ENCODE measurements at regions not wholly inside any gene's neighbourhood (a gene's known extent, or its start where the extent isn't known, plus 50 kb on each side); places are given as distances from the start of the nearest gene placed in this dataset.
"Not testable (repeated sequence)": the region's sequence is repeated elsewhere in the genome, so short reads cannot be mapped to it uniquely, and the experiment has no call there.

DNA sequence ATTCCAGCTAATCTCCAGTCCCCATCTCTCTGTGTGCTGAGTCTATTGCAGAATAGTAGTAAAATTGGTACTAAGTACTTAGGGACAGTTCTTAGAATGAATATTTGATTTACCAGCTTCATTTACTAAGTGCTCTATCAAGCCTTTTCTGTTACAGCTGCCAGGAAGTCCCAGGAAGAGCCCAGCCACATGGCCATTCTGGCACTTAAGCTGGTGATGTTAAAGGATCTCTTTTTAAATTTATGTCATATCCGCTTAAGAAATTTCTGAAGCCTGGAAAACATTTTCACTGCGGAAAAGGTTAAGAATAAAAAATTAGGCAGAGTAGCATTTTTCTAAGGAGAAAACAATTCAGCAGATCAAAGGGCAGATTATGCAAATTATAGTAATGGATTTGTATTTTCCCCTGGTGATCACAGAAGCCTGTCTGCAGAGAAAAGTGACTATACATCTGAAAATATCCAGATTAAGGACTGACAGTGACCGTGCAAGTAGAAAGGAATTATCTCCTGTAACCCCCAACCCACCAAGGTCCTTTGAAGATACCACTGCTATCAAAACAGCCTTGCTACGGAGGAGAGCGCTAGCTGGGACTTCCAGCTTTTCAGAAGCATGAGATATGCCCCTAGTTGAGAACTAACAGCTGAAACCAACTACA is 260.8 kb downstream of the SH3BP4 start:
- DNase-seq (ENCODE audit: low read depth in 2 of 3, low spot score in 2 of 3) = no peak

DNA sequence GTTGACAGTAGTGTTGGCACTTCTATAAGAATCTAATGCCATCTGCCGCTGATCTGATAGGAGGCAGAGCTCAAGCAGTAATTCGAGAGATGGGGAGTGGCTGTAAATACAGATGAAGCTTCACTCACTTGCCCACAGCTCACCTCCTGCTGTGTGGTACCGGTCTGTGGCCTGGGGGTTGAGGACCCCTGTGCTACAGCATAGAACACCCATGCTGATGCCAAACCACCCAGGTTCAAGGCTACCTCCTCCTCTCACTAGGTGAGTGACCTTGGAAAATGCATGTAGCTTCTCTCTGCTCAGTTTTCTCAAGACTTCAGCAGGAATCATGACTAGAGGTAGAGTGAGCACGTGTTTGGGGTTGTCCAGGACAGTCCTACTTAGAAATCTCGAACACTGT is 263.4 kb downstream of the SH3BP4 start:
- no peak for DNase-seq (ENCODE audit: low read depth in 2 of 3, low spot score in 2 of 3)

DNA sequence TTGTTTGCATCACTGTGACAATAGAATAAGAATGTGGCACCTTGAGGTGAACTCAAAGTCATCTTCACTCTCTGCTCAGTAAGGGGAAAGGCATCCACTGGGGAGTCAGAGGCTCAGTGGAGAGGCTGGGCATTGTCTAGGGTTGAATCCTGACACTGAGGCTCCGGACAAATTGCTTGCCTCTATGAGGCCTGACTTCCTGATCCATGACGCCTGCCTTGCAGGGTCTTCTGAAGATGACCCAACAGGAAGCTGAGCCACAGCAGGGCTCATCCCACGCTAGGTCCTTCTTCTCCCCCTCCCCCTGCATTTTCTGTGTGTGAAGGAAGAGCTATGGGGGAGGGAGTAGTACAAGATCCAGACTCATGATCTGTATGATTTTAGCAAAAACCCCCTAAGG is 265.1 kb downstream of the SH3BP4 start:
- DNase-seq (ENCODE audit: low read depth in 2 of 3, low spot score in 2 of 3) = no peak

DNA sequence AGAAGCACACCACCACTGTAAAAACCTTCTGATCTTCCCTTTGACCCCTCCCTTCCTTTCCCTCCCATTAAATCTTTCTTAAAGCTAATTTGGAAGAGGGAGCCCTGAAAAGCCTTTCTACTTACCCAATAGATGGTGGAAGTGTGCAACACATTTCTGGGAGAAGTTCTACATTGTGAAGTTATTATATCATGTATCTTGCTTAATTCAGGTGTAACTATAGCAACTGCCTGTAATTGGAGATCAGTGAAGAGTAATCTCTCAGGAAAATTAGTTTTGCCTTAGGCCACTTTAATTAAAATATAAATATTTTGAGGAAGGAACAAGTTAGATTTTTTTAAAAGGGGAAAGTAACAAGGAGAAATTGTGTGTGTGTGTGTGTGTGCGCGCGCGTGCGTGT is 266.0 kb downstream of the SH3BP4 start:
- no peak for DNase-seq (ENCODE audit: low read depth in 2 of 3, low spot score in 2 of 3)

DNA sequence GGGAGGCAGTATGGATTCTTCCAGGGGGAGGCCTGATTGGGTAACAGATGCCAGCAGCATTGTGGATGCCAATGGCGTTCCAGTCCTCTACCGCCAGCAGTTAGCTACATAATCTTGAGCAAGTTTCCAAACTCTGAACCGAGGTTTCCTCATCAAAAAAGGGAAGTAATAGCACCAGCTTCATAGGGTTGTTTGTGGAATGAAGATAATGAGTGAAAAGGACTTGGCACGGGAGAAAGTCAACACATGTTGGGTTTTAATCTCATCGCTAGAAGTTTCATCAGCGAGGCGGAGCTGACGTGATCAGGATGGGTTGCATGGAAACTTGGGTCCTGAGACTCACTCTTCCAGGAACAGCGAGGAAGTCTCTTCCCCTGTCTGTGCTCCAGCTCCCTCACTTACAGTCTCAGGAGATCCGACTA is 266.7 kb downstream of the SH3BP4 start:
- DNase-seq (ENCODE audit: low read depth in 2 of 3, low spot score in 2 of 3) = peak in 1 of 3 donors; percentile 2

DNA sequence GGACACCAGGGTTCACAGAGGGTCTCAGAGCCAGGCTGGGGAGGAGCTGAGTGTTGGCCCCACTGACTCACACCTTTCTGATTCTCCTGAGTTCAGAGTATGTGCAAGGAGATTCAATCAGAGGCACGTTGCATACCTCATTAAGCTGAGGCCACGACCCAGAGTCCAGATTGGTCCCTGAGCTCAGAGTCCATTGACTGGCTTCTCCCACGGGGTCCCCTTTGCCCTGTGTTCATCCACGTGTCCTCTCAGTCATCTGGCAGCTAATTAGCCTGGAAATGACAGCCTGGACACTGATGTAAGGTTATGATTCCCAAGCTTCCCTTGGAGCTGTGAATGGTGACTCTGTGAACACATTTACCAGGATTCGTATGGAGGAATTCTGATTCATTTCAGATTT is 267.2 kb downstream of the SH3BP4 start:
- no peak for DNase-seq (ENCODE audit: low read depth in 2 of 3, low spot score in 2 of 3)

DNA sequence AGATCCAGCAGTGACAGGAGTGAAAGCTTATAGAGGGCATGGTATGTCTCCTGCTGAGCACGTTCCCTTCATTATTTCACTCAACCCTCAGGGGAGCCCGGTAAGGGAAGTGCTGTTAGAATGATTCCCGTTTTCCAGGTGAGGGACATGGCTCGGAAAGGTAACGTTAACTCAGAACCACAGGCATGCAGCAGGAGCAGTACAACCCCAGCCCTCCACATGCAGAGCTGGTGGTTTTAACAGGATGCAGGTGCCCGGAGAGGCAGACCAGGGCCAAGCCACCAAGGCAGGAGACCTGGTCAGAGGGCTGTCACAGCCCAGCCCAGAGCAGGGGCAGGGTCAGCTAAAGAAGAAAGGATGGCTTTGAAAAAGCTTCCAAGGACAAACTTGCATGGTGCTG is 268.5 kb downstream of the SH3BP4 start:
- no peak for DNase-seq (ENCODE audit: low read depth in 2 of 3, low spot score in 2 of 3)

DNA sequence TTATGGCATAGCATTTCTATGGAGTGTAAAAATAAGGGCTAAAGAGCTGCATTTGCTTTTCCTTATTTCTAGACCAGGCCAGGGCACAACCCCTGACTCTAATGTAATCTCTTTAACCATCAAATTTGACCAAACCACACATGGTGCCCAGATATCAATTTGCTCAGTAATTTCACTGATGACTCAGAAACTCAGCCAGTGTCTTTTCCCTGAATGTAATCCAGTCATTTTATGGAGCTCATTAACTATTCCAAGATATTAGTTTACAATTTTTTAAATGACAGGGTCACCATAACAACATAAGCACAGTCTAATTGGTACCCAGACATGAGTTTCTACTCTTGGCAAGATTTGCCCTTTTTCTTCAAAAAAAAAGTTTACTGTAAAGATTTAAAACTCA is 270.8 kb upstream of the AGAP1 start:
- DNase-seq (ENCODE audit: low read depth in 2 of 3, low spot score in 2 of 3) = no peak

DNA sequence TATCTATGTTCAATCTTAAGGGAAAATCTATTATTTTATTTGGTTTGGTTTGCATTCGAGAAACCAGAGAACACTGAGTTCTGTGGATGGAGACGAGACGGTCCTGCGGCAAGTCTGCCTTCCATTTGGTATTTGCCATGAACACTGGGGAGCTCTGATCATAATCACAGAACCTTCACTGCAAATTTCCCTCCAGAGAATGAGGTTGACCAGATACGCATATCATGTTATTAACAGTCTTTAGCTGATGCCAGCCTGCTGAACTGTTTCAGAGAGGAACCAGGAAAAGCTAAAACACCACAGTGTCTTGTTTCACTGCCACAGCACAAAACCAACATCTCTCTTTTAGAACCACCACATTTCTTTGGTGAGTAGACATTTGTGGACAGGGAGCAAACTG is 269.4 kb upstream of the AGAP1 start:
- DNase-seq (ENCODE audit: low read depth in 2 of 3, low spot score in 2 of 3) = no peak

DNA sequence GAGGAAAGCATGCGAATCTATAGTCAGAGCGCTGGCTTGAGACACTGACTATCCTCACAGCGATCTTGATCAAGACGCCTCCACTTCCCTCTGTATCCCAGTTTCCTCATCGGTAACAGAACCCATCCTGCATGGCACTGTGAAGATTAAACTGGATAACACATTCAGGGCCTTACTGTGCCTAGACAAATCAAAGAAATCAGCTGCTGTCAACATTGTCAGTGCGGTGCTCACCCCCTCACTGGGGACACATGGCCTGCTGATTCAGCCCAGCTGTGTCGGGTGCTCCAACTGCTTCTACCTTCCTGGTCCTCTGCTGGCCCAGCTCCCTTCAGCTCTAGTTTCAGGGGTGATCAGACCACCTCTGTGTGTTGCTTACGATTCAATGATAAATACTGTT is 268.6 kb upstream of the AGAP1 start:
- no peak for DNase-seq (ENCODE audit: low read depth in 2 of 3, low spot score in 2 of 3)

DNA sequence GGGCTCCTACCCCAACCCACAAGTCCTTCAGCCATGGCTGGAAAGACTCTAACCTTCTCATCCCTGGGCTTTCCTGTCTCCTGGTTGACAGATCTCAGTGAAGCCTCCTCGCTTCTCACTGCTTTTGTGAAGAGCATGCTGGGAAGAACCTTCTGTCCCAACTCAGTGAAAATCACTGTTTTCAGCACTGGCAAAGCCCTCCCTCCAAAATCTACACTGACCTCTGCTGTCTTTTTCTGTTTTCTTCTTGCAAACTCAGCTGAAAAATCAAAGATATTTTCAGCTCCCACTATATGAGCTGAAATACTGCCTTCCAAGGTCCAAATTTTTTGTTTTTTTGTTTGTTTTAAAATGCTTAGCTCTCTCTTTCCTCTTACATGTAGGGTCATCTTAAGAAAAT is 266.3 kb upstream of the AGAP1 start:
- no peak for DNase-seq (ENCODE audit: low read depth in 2 of 3, low spot score in 2 of 3)

DNA sequence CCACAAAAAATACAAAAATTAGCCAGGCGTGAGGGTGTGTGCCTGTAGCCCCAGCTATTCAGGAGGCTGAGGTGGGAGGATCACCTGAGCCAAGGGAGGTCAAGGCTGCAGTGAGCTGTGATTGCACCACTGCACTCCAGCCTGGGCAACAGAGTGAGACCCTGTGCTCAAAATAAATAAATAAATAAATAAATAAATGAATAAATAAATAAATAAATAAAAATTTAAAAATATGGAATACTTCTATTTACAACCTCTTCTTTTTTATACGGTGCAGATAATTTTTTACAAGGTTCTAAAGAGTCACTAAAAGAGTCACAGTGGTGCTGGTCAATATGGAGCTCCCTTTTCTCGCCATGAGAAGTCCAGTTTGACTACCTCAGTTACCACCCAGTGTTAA is 265.4 kb upstream of the AGAP1 start:
- not testable (repeated sequence) for DNase-seq (ENCODE audit: low read depth in 2 of 3, low spot score in 2 of 3)

DNA sequence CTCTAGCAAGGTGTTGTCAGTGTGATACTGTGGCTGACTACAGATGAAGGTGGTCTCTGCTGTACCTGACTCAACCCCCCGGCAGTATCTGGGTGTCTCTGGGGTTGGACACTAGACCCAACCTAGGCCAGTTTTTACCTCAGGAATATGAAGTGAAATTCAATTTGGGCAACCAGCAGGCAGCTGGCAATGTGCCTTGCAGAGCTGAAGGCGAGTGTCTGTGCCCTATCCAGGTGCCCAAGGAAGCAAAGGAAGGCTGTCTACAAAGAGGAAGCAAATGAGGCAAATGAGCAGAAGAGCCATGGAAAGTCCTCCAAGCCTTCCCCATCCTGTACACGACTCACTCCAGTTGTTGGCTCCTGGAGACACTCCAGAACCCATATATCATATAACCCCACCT is 264.6 kb upstream of the AGAP1 start:
- DNase-seq (ENCODE audit: low read depth in 2 of 3, low spot score in 2 of 3) = no peak

DNA sequence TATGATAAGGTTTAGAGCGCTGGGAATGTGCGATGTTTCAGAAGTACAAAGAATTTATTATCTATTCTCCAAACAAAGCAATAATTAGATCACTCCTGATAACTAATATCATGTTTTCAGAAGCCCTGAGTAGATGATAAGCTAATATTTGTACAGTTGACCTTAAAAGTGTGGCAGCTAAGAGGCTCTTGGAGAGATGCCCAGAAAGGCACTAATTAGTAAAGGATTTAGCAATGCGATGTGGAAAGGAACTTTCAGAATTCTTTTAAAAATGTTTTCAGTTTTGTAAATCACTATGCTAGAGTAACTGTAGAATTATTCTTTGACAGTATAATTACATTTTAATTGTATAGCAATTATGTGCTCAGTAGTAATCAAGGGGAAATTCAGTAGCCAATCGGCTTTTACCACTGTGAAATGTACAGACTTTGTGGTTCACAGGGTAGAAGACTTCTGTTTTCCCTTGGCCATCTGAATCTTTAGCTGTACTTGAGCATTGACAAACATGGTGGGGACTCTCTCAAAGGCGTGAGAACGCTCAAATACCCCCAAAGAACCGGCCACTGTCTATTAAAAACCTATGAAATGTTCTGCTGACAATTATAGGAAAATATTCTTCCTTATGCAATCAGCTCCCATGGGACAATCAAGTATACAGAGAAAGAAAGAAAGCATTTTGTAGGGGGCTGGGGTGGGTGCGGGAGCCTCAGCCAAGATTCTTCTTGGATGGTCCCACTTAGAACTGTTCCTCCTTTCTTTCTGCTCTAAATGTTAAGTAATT is 262.8 kb upstream of the AGAP1 start:
- no peak for DNase-seq (ENCODE audit: low read depth in 2 of 3, low spot score in 2 of 3)

DNA sequence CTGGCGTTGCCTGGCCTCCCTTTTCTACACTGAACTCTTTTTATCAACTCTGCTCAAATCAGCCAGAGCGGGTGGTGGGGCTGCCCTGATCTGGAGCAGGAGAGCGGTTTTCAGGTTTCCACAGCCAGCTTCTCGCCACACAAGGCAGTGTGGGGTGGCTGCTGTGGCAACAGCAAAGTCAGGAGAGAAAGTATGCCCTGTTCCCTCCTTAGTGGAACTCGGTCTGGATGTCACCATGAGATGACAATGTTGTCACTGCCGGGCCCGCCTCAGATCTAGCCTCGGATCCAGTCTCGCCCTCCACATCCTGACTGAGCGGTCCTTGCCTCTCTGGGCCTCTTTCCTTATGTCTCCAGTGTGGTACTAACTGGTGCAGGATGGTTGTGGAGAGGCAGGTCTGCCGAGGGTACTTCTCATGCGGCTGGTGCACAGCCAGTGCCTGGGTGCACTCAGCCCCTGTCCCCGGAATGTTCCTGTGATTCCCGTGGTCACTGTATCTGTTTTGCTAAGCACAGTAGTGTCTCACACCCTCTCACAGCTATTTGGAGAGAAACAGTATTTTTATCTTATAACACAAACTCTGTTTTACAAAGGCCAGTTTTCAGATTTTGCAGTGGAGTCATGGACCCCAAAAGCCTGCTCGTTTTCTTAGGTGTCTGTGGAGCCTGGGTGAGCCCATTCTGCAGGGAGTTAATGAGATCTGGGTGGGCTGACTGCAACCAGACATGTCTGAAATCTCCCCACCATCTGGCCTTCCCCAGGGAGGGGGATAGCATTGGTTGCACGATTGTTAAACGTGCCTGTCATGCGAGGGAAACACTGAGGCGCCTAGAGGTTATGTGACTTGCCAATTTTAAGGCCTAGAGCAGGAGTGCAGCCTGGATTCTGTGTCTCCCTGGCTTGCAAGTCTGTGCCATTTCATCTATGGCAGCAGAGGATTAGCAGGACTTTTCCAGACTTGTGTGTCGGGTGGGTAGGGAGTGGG is 261.1 kb upstream of the AGAP1 start:
- DNase-seq (ENCODE audit: low read depth in 2 of 3, low spot score in 2 of 3) = no peak

DNA sequence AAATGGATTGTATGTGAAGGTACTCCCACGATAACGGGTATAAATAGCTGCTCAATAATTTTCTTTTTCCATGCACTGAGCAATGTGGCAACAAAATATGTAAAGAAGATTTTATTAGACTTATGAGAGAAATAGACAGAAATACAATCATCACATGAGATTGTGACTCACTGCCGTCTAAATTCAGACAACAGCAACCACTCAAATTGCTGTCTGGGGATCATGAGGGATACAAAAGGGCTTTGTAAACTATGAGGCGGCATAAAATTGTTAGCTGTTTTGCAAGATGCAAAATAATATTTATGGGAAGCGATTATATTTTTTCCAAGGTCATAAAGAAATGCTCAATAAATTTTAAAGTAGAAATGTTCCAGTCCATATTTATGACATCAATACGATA is 259.1 kb upstream of the AGAP1 start:
- DNase-seq (ENCODE audit: low read depth in 2 of 3, low spot score in 2 of 3) = no peak

DNA sequence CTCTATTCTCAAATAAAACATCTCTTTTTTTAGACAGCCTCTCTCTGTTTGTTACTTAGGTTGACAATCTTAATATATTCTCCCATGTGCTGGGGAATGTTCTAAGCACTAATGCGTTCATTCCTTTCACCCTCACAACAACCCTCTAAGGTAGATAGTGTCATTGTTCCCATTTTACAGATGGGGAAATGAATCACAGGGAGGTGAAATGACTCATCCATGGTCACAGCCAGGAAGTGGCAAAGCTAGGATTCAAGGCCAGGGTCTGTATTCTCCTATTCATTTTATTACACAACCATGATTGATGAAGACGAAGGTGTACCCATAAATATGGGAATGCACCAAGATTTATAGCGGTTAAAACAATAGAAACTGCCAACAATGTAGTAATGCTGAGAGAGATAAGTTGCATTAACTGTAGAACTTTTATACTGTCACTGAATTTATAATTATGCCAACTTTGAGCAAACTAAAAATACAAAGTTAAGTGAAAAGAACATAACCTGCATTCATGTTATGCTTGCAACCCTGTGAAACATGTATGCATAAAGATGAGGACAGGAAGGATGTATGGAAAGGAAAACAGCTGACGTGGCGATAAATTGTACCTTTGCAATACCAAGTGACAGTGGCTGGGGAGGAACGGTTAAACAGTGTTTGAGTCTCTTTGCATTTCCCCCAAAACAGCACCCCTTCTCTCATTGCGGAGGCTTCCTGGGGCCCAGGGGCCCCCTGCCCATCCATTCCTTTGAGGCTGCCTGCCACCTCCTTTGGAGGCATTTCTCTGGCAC is 257.7 kb upstream of the AGAP1 start:
- no peak for DNase-seq (ENCODE audit: low read depth in 2 of 3, low spot score in 2 of 3)

DNA sequence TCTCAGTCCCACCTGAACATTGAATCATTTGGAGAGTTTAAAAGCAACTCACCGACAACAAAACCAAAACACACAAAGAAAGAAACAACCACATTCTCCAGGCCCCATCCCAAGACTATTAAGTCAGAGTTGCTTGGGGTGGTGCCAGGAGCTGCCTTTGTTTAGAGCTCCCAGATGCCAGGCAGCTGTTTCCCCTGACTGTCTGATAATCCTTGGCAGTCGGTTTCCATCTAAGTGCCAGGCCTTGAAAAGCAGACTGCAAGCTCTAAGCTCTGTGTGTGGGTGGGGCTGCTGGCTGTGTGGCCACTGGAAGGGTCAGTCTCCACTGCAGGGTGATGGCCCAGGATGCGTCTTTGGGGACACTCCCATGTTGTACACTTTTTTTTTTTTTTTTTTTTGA is 255.3 kb upstream of the AGAP1 start:
- DNase-seq (ENCODE audit: low read depth in 2 of 3, low spot score in 2 of 3) = no peak

DNA sequence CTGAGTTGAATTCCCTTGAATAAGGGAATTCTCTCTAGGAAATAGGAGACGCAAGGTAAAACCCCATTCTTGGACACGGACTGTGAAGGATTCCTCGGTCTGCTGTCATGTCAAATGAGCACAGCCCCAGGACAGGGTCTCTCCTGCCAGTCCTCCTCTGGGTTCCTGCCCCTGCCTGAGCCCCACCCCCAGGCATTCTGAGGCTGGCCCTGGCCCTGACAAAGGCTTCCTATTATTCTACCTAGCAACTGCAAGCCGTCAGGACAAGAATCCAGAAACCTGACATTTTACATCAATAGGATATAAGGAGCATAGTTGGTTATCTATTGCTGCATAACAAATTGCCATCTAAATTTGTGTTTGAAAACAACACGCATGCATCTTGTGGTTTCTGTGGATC is 253.3 kb upstream of the AGAP1 start:
- DNase-seq (ENCODE audit: low read depth in 2 of 3, low spot score in 2 of 3) = no peak
